SK-N-SH (cell line): ENCODE measurements at regions not wholly inside any gene's neighbourhood (a gene's known extent, or its start where the extent isn't known, plus 50 kb on each side); places are given as distances from the start of the nearest gene placed in this dataset.
"Not testable (repeated sequence)": the region's sequence is repeated elsewhere in the genome, so short reads cannot be mapped to it uniquely, and the experiment has no call there.

ENCODE experiments used
- EP300 ChIP-seq, 2 experiments: IDR thresholded peaks; 2 replicates each; pipeline versions ENCODE4 v1.4.0 to v1.6.1; 2012; ENCODE audit warnings: borderline replicate concordance in 1 of 2, low read depth in 1 of 2, low read length in 1 of 2
- FOSL2 ChIP-seq: IDR thresholded peaks from 2 replicates; pipeline ENCODE4 v1.4.0; 2012; ENCODE audit warnings: low read depth, mild to moderate bottlenecking, moderate library complexity, borderline replicate concordance
- SMC3 ChIP-seq: IDR thresholded peaks from 2 replicates; pipeline ENCODE4 v1.6.1; 2012; ENCODE audit warnings: low read depth, low read length, improper control_type of control experiment
- YY1 ChIP-seq: IDR thresholded peaks from 2 replicates; pipeline ENCODE4 v1.4.0; 2012; ENCODE audit warnings: low read depth, mild to moderate bottlenecking
- TF ChIP-seq, protein P1 (sequence below): fragments of 200-600 bp; sonication (generic); IDR thresholded peaks from 2 replicates; pipeline ENCODE4 v1.6.1; 2017; ENCODE audit warnings: antibody characterized with exemption, mild to moderate bottlenecking, moderate library complexity

DNA sequence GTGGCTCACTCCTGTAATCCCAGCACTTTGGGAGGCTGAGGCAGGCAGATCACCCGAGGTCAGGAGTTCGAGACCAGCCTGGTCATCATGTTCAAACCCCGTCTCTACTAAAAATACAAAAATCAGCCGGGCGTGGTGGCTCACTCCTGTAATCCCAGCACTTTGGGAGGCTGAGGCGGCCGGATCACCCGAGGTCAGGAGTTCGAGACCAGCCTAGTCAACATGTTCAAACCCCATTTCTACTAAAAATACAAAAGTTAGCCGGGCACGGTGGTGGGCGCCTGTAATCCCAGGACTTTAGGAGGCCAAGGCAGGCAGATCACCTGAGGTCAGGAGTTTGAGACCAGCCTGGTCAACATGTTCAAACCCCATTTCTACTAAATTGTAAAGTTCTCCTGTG, 97.0 kb downstream of the CRLF2 start:
- TF ChIP-seq, protein P1, sequence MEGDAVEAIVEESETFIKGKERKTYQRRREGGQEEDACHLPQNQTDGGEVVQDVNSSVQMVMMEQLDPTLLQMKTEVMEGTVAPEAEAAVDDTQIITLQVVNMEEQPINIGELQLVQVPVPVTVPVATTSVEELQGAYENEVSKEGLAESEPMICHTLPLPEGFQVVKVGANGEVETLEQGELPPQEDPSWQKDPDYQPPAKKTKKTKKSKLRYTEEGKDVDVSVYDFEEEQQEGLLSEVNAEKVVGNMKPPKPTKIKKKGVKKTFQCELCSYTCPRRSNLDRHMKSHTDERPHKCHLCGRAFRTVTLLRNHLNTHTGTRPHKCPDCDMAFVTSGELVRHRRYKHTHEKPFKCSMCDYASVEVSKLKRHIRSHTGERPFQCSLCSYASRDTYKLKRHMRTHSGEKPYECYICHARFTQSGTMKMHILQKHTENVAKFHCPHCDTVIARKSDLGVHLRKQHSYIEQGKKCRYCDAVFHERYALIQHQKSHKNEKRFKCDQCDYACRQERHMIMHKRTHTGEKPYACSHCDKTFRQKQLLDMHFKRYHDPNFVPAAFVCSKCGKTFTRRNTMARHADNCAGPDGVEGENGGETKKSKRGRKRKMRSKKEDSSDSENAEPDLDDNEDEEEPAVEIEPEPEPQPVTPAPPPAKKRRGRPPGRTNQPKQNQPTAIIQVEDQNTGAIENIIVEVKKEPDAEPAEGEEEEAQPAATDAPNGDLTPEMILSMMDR: not testable (repeated sequence)
- TF ChIP-seq YY1; SMC3; FOSL2; EP300 (IDR thresholded peaks at IDR 0.05; ENCODE audit: borderline replicate concordance in 1 of 2, low read depth in 1 of 2, low read length in 1 of 2): not testable (repeated sequence)
